NCI-H446 treated with DMSO at 0.1 percent for 48 hours (cell line): ENCODE measurements at regions not wholly inside any gene's neighbourhood (a gene's known extent, or its start where the extent isn't known, plus 50 kb on each side); places are given as distances from the start of the nearest gene placed in this dataset.

Experiments used
- DNase-seq: peaks from one replicate; lab custom pipeline; 2025; lab: John Stamatoyannopoulos, UW

GRCh38 chr20:50242548-50242862 lies 51.9 kb downstream of the CEBPB start:
- no peak for DNase-seq

GRCh38 chr20:50242863-50243609 lies 52.4 kb downstream of the CEBPB start:
- no peak for DNase-seq

- no peak for DNase-seq
Measured at GRCh38 chr20:50243610-50244351, 53.2 kb downstream of the CEBPB start.

- DNase-seq: no peak
Measured at GRCh38 chr20:50244352-50245149, 53.9 kb downstream of the CEBPB start.

GRCh38 chr20:50245498-50246366 lies 55.1 kb downstream of the CEBPB start:
- DNase-seq: no peak

GRCh38 chr20:50246367-50247195 lies 56.0 kb downstream of the CEBPB start:
- DNase-seq: no peak

GRCh38 chr20:50247196-50248094 lies 56.8 kb downstream of the CEBPB start:
- DNase-seq: no peak

GRCh38 chr20:50248104-50248641 lies 57.5 kb downstream of the CEBPB start:
- DNase-seq: no peak

GRCh38 chr20:50249447-50250388 lies 59.1 kb downstream of the CEBPB start:
- no peak for DNase-seq

- no peak for DNase-seq
Measured at GRCh38 chr20:50250679-50251382, 60.2 kb downstream of the CEBPB start.

GRCh38 chr20:50251383-50251748 lies 60.7 kb downstream of the CEBPB start:
- DNase-seq: no peak

GRCh38 chr20:50251992-50252511 lies 61.4 kb downstream of the CEBPB start:
- DNase-seq: no peak

- DNase-seq: no peak
Measured at GRCh38 chr20:50252701-50253100, 62.1 kb downstream of the CEBPB start.

- no peak for DNase-seq
Measured at GRCh38 chr20:50253101-50253500, 62.5 kb downstream of the CEBPB start.

GRCh38 chr20:50254466-50255079 lies 63.9 kb downstream of the CEBPB start:
- no peak for DNase-seq

GRCh38 chr20:50256577-50256976 lies 65.9 kb downstream of the CEBPB start:
- no peak for DNase-seq

- no peak for DNase-seq
Measured at GRCh38 chr20:50257860-50258259, 67.2 kb downstream of the CEBPB start.
